Lower leg skin (tissue), 3 donors: ENCODE measurements at regions not wholly inside any gene's neighbourhood (a gene's known extent, or its start where the extent isn't known, plus 50 kb on each side); places are given as distances from the start of the nearest gene placed in this dataset.

ENCODE experiments used
- CTCF ChIP-seq, 3 donors: fragments of 450-650 bp; IDR thresholded peaks; one replicate each; pipeline ENCODE4 v1.5.1; 2016; ENCODE audit warnings: antibody characterized with exemption in 3 of 3, mild to moderate bottlenecking in 3 of 3, moderate library complexity in 2 of 3
- POLR2A ChIP-seq, 2 donors: fragments of 450-650 bp; IDR thresholded peaks; one replicate each; pipeline ENCODE4 v1.6.1; 2016 to 2017; ENCODE audit warnings: antibody characterized with exemption in 2 of 2, mild to moderate bottlenecking in 1 of 2, moderate library complexity in 1 of 2

GRCh38 chr6:94367316-94367715, 948.0 kb upstream of the EPHA7 start:
- no peak for TF ChIP-seq CTCF (IDR thresholded peaks at IDR 0.05)
- TF ChIP-seq POLR2A (IDR thresholded peaks at IDR 0.05): no peak
